NT2/D1 (cell line): ENCODE measurements at regions not wholly inside any gene's neighbourhood (a gene's known extent, or its start where the extent isn't known, plus 50 kb on each side); places are given as distances from the start of the nearest gene placed in this dataset.

Experiments used
- DNase-seq: peaks from one replicate; pipeline ENCODE4 v3.0.0-alpha.2; 2011; ENCODE audit warnings: low read depth, low spot score
- H3K27me3 ChIP-seq: 2 replicates; pipeline ENCODE4 v1.6.0; 2011; ENCODE audit warnings: mild to moderate bottlenecking; ENCODE audit not compliant: insufficient read length, insufficient read depth
- H3K36me3 ChIP-seq: 2 replicates; pipeline ENCODE4 v1.6.1; 2011; ENCODE audit warnings: mild to moderate bottlenecking, low read length, mixed read lengths; ENCODE audit not compliant: insufficient read depth, insufficient read length
- H3K4me1 ChIP-seq: 2 replicates; pipeline ENCODE4 v1.5.1; 2011; ENCODE audit not compliant: insufficient read depth, insufficient read length
- H3K4me3 ChIP-seq: 2 replicates; pipeline ENCODE4 v1.5.1; 2011; ENCODE audit warnings: low read depth; ENCODE audit not compliant: insufficient read length
- H3K9ac ChIP-seq: 2 replicates; pipeline ENCODE4 v1.6.0; 2011; ENCODE audit warnings: low read depth; ENCODE audit not compliant: insufficient read length
- H3K9me3 ChIP-seq: 2 replicates; pipeline ENCODE4 v1.5.1; 2011; ENCODE audit warnings: mild to moderate bottlenecking, low read length; ENCODE audit not compliant: insufficient read depth
- SUZ12 ChIP-seq: IDR thresholded peaks from 2 replicates; pipeline ENCODE4 v1.6.1; 2011; ENCODE audit not compliant: insufficient read length, insufficient read depth; ENCODE audit errors: extremely low read depth
- YY1 ChIP-seq: IDR thresholded peaks from 2 replicates; pipeline ENCODE4 v1.6.1; 2011; ENCODE audit not compliant: insufficient read length, insufficient read depth
- ZNF274 ChIP-seq: IDR thresholded peaks from 2 replicates; pipeline ENCODE4 v1.6.1; 2011; ENCODE audit warnings: mild to moderate bottlenecking, low read depth, low read length

DNA sequence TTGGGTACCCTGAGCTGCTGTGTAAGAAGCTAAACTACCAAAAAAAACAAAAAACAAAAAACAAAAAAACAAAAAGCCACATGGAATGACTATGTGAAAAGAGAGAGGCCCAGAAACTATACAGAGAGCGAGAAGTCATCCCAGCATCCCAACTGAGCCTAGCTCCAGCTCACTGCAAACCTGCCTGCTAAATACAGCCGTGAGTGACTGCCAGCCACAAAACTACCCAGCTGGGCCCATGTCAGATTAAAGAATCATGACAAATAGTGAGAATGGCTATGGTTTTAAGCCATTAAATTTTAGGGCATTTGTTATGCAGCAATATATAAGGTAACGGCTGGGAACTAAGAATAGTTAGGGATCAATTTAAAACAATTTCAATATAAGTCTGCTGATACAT lies 335.1 kb upstream of the PDE4D start:
- Histone ChIP-seq H3K36me3 (no peaks in the 10 kb centered on the region), H3K9me3 (no peaks in the 10 kb centered on the region), H3K4me3 (no peak overlapping the region), H3K9ac (no peak overlapping the region), H3K27me3 (no peaks in the 10 kb centered on the region), H3K4me1 (no peaks in the 10 kb centered on the region)
- TF ChIP-seq SUZ12, result no peak
- no peak for TF ChIP-seq YY1
- DNase-seq, result no peak

DNA sequence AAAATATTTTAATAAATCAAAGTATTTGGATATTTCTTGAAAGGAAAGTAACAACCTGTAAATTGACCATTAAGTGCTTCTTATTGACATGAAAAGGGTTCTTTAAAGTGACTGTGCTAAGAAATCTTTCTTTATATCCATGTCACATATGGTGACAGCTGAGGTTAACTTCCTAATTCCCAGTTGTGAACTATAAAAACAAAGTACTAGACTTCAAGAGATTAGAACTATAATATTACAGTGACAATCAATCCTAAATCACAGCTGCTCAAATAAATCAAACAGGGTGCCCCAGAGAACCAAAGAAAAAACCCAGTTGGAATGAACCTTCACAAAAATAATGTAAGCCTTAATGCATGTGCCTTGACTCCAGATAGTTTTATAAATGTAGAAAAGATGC lies 332.6 kb upstream of the PDE4D start:
- no peak for TF ChIP-seq YY1
- no peak for TF ChIP-seq SUZ12
- TF ChIP-seq ZNF274, result no peak
- Histone ChIP-seq H3K36me3 (no peaks in the 10 kb centered on the region), H3K27me3 (no peaks in the 10 kb centered on the region), H3K9me3 (no peaks in the 10 kb centered on the region), H3K9ac (no peak overlapping the region), H3K4me3 (no peak overlapping the region), H3K4me1 (no peaks in the 10 kb centered on the region)
- no peak for DNase-seq

DNA sequence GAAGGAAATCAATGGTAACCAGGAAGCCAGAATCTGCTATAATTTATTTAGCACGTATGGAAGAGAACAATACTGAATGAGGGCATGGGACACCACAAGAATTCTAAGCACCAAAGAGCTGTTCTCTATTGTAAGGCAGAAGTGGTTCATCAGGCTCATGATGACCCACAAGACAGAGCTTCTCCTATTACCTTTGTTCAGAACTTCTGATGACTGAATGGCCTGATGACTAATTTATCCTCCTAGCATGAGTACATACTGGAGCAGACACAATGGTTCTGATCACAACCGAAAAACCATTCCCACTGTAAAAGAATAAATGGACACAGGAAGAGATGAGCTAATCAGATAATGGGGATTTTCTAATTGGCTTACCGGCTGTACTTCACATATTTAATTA lies 329.8 kb upstream of the PDE4D start:
- Histone ChIP-seq H3K9ac (no peak overlapping the region), H3K27me3 (no peaks in the 10 kb centered on the region), H3K4me1 (no peaks in the 10 kb centered on the region), H3K4me3 (no peak overlapping the region), H3K36me3 (no peaks in the 10 kb centered on the region), H3K9me3 (no peaks in the 10 kb centered on the region)
- TF ChIP-seq YY1 (no peak), SUZ12 (no peak), ZNF274 (no peak)
- DNase-seq, result no peak

DNA sequence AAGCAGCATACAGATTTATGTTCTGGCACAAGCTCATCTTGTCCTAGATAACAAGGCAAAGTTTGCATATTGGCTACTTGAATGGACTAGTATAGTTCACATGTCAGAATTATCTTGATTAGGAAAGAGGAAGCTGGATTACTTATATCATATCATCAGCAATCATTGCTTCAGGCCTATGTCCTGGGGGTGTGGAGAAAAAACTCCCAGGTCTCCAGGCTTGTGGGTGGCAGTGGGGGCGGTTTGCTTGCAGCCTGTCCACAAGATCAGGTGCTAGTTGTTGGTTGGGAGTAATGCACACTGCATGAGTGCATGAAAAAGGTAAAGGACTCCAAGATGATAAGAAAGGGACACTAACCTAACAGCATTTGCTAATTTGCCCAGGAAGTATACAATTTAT lies 326.4 kb upstream of the PDE4D start:
- H3K4me1 ChIP-seq, result no peaks in the 10 kb centered on the region
- no peaks in the 10 kb centered on the region for H3K27me3 ChIP-seq
- H3K4me3 ChIP-seq, result no peak overlapping the region
- no peaks in the 10 kb centered on the region for H3K36me3 ChIP-seq
- no peak for DNase-seq
- no peak overlapping the region for H3K9ac ChIP-seq
- TF ChIP-seq ZNF274, result no peak
- no peak for TF ChIP-seq YY1
- no peak for TF ChIP-seq SUZ12
- H3K9me3 ChIP-seq, result no peaks in the 10 kb centered on the region

DNA sequence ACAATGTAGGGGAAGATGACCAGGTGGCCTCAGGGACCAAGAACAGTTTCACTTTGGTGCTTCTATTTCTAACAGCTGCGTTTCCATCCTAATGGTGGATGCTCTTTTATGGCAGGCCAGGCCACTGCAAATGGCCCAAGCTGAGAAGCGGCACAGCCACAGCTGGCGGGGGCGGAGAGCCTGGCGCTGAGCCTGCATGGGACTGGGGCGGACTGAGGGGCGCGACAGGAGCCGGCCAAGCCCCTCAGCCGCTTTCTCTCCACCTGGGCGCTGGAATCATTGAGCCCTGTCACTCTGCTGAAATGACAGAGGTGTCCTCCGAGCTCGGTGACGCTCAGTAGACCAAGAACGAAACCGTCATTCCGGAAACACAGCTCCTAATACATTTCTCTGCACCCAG lies 317.3 kb upstream of the PDE4D start:
- Histone ChIP-seq H3K4me3 (no peak overlapping the region), H3K36me3 (no peaks in the 10 kb centered on the region), H3K4me1 (no peaks in the 10 kb centered on the region), H3K27me3 (no peaks in the 10 kb centered on the region), H3K9me3 (no peaks in the 10 kb centered on the region), H3K9ac (no peak overlapping the region)
- DNase-seq, result no peak
- no peak for TF ChIP-seq YY1
- TF ChIP-seq SUZ12, result no peak
- TF ChIP-seq ZNF274, result no peak

DNA sequence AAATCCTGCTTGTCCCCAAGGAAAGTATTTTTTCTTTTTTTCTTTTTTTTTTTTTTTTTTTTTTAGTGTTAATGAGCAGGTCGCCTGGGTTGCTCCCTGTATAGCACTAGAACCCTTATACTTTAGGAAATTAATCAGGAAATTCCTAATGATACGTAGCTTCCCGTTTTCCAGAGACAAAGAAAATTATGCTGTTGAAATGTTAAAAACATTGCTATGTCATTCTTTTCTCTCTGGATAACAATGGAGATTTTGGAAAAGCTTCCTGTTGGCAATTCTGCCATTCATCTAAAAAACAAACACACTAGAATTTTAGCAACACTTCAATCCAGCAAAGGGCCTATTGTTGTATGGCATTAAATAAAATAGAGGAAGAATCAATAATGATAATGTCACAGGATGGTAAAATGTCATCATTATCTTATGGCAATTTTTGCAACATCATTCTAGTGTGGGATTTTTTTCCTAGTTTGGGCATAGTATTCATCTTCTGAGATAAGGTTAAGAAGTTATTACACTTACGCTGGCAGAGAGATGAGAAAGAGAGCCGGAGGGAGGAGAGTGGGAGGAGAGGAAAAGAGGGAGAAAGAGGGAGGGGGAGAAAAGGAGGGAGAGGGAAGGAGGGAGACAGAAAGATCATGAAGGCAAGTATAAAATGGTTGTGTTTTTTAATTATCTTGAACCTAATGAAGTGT lies 315.8 kb upstream of the PDE4D start:
- Histone ChIP-seq H3K4me3 (no peak overlapping the region), H3K4me1 (no peaks in the 10 kb centered on the region), H3K9ac (no peak overlapping the region), H3K36me3 (no peaks in the 10 kb centered on the region), H3K27me3 (no peaks in the 10 kb centered on the region), H3K9me3 (no peaks in the 10 kb centered on the region)
- TF ChIP-seq YY1 (no peak), ZNF274 (no peak), SUZ12 (no peak)
- DNase-seq, result no peak

DNA sequence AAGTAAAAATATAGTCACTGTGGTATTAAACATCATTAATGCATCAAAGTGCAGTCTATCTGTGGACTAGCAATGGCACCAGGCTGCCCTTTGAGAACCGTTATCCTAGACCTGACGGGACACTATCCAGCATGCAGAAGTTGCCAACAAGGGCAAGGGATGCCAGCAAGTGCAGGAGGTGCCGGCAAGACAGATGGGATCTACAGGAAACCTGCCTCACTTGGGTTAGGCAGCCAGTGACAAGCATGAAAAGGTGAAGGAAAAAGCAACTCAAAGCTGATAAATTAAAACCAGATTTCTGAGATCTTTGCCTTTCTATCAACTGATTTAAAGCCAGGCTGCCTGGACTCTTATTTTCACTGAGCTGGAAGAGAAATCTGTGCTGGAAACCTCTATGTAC lies 315.2 kb upstream of the PDE4D start:
- Histone ChIP-seq H3K9ac (no peak overlapping the region), H3K4me3 (no peak overlapping the region), H3K4me1 (no peaks in the 10 kb centered on the region), H3K27me3 (no peaks in the 10 kb centered on the region), H3K36me3 (no peaks in the 10 kb centered on the region), H3K9me3 (no peaks in the 10 kb centered on the region)
- TF ChIP-seq SUZ12 (no peak), ZNF274 (no peak), YY1 (no peak)
- no peak for DNase-seq
